NT2/D1 (cell line): ENCODE measurements at regions not wholly inside any gene's neighbourhood (a gene's known extent, or its start where the extent isn't known, plus 50 kb on each side); places are given as distances from the start of the nearest gene placed in this dataset.

Experiments
- SUZ12 ChIP-seq: IDR thresholded peaks from 2 replicates; pipeline ENCODE4 v1.6.1; 2011; ENCODE audit not compliant: insufficient read length, insufficient read depth; ENCODE audit errors: extremely low read depth
- ZNF274 ChIP-seq: IDR thresholded peaks from 2 replicates; pipeline ENCODE4 v1.6.1; 2011; ENCODE audit warnings: mild to moderate bottlenecking, low read depth, low read length

- TF ChIP-seq ZNF274 (no peak), SUZ12 (no peak)
Observed at GRCh38 chr4:188399834-188400233, 260.6 kb downstream of the TRIML1 start.
